RWPE2 (cell line): ENCODE measurements at regions not wholly inside any gene's neighbourhood (a gene's known extent, or its start where the extent isn't known, plus 50 kb on each side); places are given as distances from the start of the nearest gene placed in this dataset.

Experiments used
- ATAC-seq: fragments of 200-7000 bp; cut with Tn5 transposase; 3 replicates; pipeline ENCODE4 v1.9.1; 2021; ENCODE audit warnings: low read depth
- DNase-seq: peaks from one replicate; pipeline ENCODE4 v3.0.0-alpha.2; 2020; ENCODE audit warnings: low spot score
- H3K27ac ChIP-seq: fragments of 450-650 bp; 2 replicates; pipeline ENCODE4 v1.5.1; 2017; ENCODE audit warnings: mild to moderate bottlenecking; ENCODE audit not compliant: poor library complexity, severe bottlenecking
- H3K27me3 ChIP-seq: fragments of 250-450 bp; sonication (Bioruptor Pico); 2 replicates; pipeline ENCODE4 v1.5.1; 2021; ENCODE audit warnings: mild to moderate bottlenecking, moderate library complexity; ENCODE audit not compliant: insufficient read depth, poor library complexity, severe bottlenecking
- H3K36me3 ChIP-seq: fragments of 250-450 bp; sonication (Bioruptor Pico); 2 replicates; pipeline ENCODE4 v1.5.1; 2020; ENCODE audit warnings: low read depth, mild to moderate bottlenecking, moderate library complexity
- H3K4me1 ChIP-seq: fragments of 250-450 bp; sonication (Bioruptor Pico); 2 replicates; pipeline ENCODE4 v1.5.1; 2021; ENCODE audit warnings: mild to moderate bottlenecking, moderate library complexity; ENCODE audit not compliant: insufficient read depth, poor library complexity, severe bottlenecking
- H3K4me3 ChIP-seq: fragments of 250-450 bp; sonication (Bioruptor Pico); 2 replicates; pipeline ENCODE4 v1.5.1; 2021; ENCODE audit warnings: mild to moderate bottlenecking, moderate library complexity; ENCODE audit not compliant: severe bottlenecking
- H3K9me3 ChIP-seq: fragments of 250-450 bp; sonication (Bioruptor Pico); 2 replicates; pipeline ENCODE4 v1.5.1; 2021; ENCODE audit warnings: mild to moderate bottlenecking, moderate library complexity; ENCODE audit not compliant: severe bottlenecking
- TF ChIP-seq, protein P1 (sequence below): fragments of 450-650 bp; IDR thresholded peaks from one replicate; pipeline ENCODE4 v1.5.1; 2017; ENCODE audit warnings: mild to moderate bottlenecking, moderate library complexity; ENCODE audit not compliant: poor library complexity, severe bottlenecking

DNA sequence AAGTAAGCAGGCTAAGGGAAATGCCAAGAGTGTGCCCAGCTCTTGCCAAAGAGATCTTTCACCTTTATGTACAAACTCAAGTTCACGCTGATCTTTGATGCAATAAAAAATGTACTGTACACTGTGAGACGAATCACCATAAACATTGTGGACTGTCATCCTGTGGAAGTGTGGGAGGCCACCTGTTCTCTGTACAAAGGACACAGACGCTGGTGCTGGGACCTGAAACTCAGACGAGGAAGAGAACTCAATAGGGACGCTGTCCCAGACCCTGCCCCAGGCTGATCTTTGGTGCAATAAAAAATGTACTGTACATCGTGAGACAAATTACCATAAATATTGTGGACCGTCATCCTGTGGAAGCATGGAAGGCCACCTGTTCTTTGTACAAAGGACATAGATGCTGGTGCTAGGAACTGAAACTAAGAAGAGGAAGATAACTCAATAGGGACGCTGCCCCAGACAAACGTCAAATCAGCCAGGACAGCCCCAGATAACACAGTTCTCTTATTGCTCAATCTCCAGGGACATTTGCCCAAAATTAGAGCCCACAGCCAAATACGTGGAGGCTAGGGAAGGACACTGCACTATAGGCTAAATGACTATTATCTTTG lies 312.7 kb upstream of the SGK1 start:
- no peak for DNase-seq
- Histone ChIP-seq H3K4me3 (no peak overlapping the region), H3K27me3 (no peaks in the 10 kb centered on the region), H3K27ac (no peak overlapping the region), H3K9me3 (no peaks in the 10 kb centered on the region), H3K4me1 (peaks cover 7% of the 10 kb centered on the region), H3K36me3 (no peaks in the 10 kb centered on the region)
- ATAC-seq, result no peak
- TF ChIP-seq, protein P1, sequence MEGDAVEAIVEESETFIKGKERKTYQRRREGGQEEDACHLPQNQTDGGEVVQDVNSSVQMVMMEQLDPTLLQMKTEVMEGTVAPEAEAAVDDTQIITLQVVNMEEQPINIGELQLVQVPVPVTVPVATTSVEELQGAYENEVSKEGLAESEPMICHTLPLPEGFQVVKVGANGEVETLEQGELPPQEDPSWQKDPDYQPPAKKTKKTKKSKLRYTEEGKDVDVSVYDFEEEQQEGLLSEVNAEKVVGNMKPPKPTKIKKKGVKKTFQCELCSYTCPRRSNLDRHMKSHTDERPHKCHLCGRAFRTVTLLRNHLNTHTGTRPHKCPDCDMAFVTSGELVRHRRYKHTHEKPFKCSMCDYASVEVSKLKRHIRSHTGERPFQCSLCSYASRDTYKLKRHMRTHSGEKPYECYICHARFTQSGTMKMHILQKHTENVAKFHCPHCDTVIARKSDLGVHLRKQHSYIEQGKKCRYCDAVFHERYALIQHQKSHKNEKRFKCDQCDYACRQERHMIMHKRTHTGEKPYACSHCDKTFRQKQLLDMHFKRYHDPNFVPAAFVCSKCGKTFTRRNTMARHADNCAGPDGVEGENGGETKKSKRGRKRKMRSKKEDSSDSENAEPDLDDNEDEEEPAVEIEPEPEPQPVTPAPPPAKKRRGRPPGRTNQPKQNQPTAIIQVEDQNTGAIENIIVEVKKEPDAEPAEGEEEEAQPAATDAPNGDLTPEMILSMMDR, result no peak

DNA sequence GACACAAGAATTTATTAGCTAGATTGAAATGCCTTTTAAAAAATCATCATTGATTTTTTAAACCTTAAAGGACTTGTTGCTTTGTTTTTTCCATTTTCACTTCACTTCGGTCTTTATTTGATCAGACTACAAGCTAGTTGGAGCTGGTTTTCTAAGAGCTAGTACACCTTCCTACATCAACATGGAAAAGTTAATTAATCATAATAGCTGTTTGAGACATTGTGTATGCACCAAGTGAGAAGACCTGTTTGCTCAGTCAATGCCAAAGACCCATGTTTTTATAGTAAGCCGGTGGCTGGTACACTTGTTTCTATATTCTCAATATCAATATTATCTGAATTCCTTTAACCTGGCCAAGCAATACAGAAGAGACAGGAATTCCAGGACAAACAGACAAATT lies 310.2 kb upstream of the SGK1 start:
- Histone ChIP-seq H3K36me3 (no peaks in the 10 kb centered on the region), H3K9me3 (no peaks in the 10 kb centered on the region), H3K4me1 (no peaks in the 10 kb centered on the region), H3K4me3 (no peak overlapping the region), H3K27ac (no peak overlapping the region), H3K27me3 (no peaks in the 10 kb centered on the region)
- ATAC-seq, result no peak
- no peak for DNase-seq
- TF ChIP-seq, protein P1, result no peak

DNA sequence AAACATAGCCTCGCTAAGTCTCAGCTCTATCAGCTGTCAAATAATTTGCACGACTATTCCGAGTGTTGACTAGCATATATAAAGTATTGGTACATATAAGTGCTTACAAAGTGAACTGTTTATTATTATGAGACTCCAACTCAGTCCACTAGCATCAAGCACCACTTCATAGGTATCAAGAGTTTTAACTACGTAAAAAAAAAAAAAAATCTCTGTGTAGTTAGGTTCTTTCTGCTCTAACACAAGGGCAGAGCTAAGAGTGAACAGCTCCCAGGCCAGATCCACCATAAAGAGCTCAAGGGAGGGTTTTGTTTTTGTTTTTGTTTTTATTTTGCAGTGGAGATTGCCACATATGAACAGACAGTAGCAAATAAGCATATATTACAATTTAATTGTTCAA lies 309.8 kb upstream of the SGK1 start:
- no peaks in the 10 kb centered on the region for H3K27me3 ChIP-seq
- DNase-seq, result no peak
- no peaks in the 10 kb centered on the region for H3K9me3 ChIP-seq
- H3K36me3 ChIP-seq, result no peaks in the 10 kb centered on the region
- H3K4me1 ChIP-seq, result peaks cover under 1% of the 10 kb centered on the region
- TF ChIP-seq, protein P1, result no peak
- no peak for ATAC-seq
- H3K4me3 ChIP-seq, result no peak overlapping the region
- no peak overlapping the region for H3K27ac ChIP-seq

DNA sequence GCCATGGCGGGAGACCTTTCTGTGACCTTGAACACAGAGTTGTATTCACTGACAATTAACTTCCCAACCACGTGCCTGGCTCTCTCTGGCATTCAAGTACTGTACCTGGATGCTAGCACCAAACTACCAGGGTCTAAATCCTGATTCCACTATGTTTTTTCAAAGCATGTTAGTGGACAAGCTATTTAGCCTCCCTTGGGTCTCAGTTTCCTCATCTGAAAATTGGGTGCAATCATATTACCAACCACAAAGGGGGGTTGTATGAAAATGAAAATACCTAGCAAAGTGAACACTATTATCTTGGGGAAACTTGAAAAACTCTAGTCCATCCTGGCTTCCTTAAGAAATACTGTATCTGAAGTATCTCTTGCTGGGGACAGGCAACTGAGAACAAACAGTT lies 308.7 kb upstream of the SGK1 start:
- DNase-seq, result no peak
- Histone ChIP-seq H3K27me3 (no peaks in the 10 kb centered on the region), H3K9me3 (no peaks in the 10 kb centered on the region), H3K4me1 (peaks cover 11% of the 10 kb centered on the region), H3K27ac (no peak overlapping the region), H3K4me3 (no peak overlapping the region), H3K36me3 (no peaks in the 10 kb centered on the region)
- TF ChIP-seq, protein P1, result no peak
- no peak for ATAC-seq

DNA sequence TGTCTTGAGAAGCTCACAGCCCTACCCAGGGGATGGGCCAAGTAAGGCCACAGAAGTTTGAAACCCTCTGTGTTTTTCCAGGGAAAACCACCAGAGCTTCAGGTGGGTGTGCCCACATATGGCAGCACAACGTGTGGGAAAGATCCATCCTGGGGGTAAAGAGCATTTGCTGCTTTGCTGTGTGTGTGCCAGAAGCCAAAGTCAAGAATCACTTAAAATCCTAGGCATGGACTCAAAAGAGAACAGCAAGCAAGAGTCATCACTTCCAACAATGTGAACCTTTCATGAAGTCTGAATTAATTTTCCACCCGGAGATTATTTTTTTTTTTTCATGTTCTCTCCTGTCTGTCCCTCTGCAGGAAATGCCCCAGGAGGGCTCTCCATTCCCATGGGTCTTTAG lies 308.2 kb upstream of the SGK1 start:
- no peak overlapping the region for H3K27ac ChIP-seq
- no peaks in the 10 kb centered on the region for H3K27me3 ChIP-seq
- TF ChIP-seq, protein P1, result no peak
- DNase-seq (no peak), ATAC-seq (no peak)
- H3K4me1 ChIP-seq, result peaks cover 16% of the 10 kb centered on the region
- no peak overlapping the region for H3K4me3 ChIP-seq
- H3K36me3 ChIP-seq, result no peaks in the 10 kb centered on the region
- H3K9me3 ChIP-seq, result no peaks in the 10 kb centered on the region
